ENCODE measurements at regions not wholly inside any gene's neighbourhood (a gene's known extent, or its start where the extent isn't known, plus 50 kb on each side); places are given as distances from the start of the nearest gene placed in this dataset.

DNA sequence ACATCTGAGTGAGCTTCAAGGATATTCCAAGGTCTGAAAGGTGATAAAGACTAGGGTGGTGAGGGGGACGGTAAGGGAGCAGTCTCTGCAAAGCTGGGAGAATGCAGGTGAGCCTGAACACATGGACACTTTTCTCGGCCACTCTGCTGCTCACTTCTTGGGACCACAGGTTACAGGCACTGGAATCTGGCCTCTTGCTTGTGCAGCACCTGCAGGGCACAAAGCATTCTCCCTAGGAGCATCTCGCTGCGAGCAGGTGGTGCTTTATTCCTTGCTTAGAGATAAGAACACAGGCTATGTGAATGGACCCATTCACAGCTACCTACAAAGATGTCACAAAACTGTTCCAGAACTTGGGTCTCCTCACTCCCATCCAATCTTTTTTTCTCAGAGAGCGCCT, 153.2 kb downstream of the DDX1 start:
- no peak for FAIRE-seq
- no peaks in the 10 kb centered on the region for H3K4me1 ChIP-seq
- DNase-seq = no peak
- 84 to 91% methylated on average over 5 of the region's 5 CpGs for WGBS, 2 donors
- TF ChIP-seq, protein P1, sequence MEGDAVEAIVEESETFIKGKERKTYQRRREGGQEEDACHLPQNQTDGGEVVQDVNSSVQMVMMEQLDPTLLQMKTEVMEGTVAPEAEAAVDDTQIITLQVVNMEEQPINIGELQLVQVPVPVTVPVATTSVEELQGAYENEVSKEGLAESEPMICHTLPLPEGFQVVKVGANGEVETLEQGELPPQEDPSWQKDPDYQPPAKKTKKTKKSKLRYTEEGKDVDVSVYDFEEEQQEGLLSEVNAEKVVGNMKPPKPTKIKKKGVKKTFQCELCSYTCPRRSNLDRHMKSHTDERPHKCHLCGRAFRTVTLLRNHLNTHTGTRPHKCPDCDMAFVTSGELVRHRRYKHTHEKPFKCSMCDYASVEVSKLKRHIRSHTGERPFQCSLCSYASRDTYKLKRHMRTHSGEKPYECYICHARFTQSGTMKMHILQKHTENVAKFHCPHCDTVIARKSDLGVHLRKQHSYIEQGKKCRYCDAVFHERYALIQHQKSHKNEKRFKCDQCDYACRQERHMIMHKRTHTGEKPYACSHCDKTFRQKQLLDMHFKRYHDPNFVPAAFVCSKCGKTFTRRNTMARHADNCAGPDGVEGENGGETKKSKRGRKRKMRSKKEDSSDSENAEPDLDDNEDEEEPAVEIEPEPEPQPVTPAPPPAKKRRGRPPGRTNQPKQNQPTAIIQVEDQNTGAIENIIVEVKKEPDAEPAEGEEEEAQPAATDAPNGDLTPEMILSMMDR (IDR thresholded peaks at IDR 0.05) = no peak
- intact Hi-C loops (cut with DNase I) = no loop called here
- H3K27ac ChIP-seq = no peak overlapping the region
- H3K9me3 ChIP-seq = no peaks in the 10 kb centered on the region
- H3K27me3 ChIP-seq = no peaks in the 10 kb centered on the region
- no peak for ATAC-seq
- H3K4me3 ChIP-seq = no peak overlapping the region
- H3K36me3 ChIP-seq = no peaks in the 10 kb centered on the region

DNA sequence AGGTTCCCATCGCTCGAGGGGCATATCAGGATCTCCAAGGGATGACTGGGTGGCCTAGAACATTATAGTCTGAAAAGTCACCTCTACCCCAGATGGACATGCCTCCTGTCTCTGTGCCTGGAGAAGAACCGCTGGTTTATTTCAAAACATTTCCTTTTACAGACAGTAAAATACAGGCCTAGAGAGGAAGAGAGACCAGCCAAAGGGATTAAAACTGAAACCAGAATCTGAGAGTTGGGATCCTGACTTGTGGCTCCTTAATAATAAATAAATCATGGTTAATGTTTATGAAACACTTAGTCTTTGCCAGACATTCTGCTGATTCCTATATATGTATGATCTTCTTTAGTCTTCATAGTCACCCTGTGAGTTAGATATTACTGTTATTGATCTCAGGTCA, 153.7 kb downstream of the DDX1 start:
- ATAC-seq (no peak), DNase-seq (no peak), FAIRE-seq (no peak)
- H3K36me3 ChIP-seq = no peaks in the 10 kb centered on the region
- H3K27ac ChIP-seq = no peak overlapping the region
- no peaks in the 10 kb centered on the region for H3K9me3 ChIP-seq
- intact Hi-C loops (cut with DNase I) = no loop called here
- TF ChIP-seq, protein P1 (IDR thresholded peaks at IDR 0.05) = no peak
- H3K27me3 ChIP-seq = no peaks in the 10 kb centered on the region
- H3K4me1 ChIP-seq = no peaks in the 10 kb centered on the region
- 65 to 73% methylated on average over 3 of the region's 3 CpGs for WGBS, 2 donors
- H3K4me3 ChIP-seq = no peak overlapping the region

DNA sequence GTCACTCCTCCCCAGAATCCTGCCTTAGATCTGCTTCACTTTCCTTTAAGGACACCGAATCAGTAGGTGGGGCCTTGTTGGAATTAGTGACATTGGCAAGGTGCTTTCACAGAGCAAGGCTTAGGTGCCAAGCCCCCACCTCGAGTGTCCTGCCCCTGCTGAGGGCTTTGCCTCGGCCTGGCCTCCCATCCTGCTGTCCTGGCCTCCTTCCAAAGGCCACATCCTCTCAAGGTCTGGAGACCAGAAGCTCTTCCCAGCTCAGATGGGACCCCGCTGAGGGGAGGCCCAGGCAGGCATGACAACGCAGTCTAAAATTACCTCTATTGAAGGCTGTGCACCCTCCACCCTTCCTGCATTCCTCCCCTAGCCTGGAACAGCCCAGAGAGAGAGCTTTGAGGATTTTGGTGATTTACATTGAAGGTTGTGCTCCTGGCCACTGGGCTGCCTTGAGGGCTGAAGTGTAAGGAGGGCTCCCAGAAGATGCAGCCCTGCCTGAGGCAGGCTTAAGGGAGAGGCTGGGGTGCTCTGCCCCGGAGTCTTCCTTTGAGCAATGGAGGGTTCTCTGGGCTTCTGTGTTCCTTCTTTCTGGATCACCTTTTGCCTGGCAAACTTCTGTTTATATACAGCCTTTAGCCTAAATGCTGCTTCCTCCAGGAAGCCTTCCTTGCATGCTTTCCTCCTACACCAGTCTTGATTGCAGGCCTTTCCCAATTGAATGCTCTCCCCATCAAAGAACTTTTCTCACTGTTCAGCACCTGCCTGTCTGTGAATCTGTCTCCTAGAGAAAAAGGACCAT, 154.4 kb downstream of the DDX1 start:
- ATAC-seq (no peak), FAIRE-seq (no peak), DNase-seq (no peak)
- TF ChIP-seq, protein P1 (IDR thresholded peaks at IDR 0.05) = no peak
- Histone ChIP-seq H3K36me3 (no peaks in the 10 kb centered on the region), H3K27ac (no peak overlapping the region), H3K27me3 (no peaks in the 10 kb centered on the region), H3K4me1 (no peaks in the 10 kb centered on the region), H3K4me3 (no peak overlapping the region), H3K9me3 (no peaks in the 10 kb centered on the region)
- intact Hi-C loops (cut with DNase I) = no loop called here
- 59 to 63% methylated on average over 6 of the region's 6 CpGs for WGBS, 2 donors

DNA sequence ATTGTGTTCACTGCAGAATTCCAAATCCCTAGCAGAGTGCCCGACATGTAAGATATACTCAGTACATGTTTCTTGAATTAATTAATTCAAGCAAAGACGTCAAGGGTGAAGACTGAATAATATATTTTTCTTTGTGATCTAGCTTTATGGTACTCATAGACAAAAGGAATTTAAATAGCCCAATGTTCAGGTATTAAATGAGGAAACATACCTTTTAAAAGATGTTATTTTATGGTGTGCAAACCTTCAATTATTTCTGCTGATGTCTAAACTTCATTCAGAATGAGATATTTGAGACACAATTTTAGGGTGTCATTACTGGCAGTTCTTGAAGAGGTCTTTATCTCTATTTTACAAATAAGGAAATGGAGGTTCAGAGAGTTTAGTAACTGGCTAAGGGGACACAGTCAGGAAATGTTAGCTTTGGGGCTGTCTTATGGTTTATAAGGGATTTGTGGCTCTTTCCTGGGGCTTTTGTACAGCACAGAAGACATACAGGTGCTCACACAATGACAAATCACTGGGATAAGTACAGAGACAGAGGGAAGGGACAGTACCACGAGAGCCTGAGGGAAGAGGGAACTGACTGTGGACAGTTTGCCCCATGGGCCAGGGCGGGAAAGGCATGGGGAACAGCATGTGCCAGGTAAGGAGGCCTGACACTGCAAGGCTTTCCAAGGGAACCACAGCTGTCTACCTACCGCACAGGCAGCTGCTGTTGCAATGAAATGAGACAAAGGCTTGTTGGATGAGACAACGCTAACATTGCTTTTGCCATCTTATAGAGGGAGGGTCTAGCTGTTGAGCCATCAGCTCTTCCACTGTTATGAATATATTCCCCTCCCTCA, 155.3 kb downstream of the DDX1 start:
- Histone ChIP-seq H3K4me1 (no peaks in the 10 kb centered on the region), H3K36me3 (no peaks in the 10 kb centered on the region), H3K27me3 (no peaks in the 10 kb centered on the region), H3K27ac (no peak overlapping the region), H3K9me3 (no peaks in the 10 kb centered on the region), H3K4me3 (no peak overlapping the region)
- intact Hi-C loops (cut with DNase I) = no loop called here
- WGBS, 2 donors = 87% methylated on average over 6 of the region's 6 CpGs
- DNase-seq (no peak), FAIRE-seq (no peak), ATAC-seq (no peak)
- TF ChIP-seq, protein P1 (IDR thresholded peaks at IDR 0.05) = no peak
